ENCODE measurements at regions not wholly inside any gene's neighbourhood (a gene's known extent, or its start where the extent isn't known, plus 50 kb on each side); places are given as distances from the start of the nearest gene placed in this dataset.

DNA sequence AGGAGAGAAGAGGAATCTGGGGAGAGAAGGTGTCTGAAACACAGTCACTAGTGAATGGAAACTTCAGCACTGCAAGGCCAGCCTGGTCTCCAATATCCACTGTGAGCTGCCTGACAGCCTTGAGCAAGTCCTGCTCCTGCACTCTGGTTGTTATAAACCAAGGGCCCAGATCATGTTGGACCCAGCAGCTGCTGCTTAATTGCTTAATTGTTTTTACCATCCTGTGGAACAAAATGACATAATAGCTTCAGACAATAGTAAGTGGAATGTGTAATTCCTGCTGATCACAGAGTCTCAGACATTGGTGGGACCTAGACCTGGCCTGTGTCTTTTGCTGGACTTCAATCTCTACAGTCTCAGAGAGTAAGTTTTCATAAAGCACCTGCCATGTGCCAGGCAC is 833.7 kb downstream of the TFAP2A start:
- Histone ChIP-seq H3K27ac (ENCODE audit: low read depth in 1 of 2, low read length in 1 of 2) (no peak overlapping the region), H3K27me3 (ENCODE audit: control insufficient read depth in 2 of 2, insufficient read depth in 1 of 2, low read length in 1 of 2) (no peaks in the 10 kb centered on the region), H3K9me3 (ENCODE audit: control insufficient read depth in 2 of 2, insufficient read depth in 1 of 2, low read length in 1 of 2) (no peaks in the 10 kb centered on the region), H3K4me3 (ENCODE audit: low read length in 2 of 2) (no peak overlapping the region), H3K4me1 (ENCODE audit: control insufficient read depth in 2 of 2, insufficient read depth in 2 of 2, low read length in 2 of 2) (no peaks in the 10 kb centered on the region), H3K36me3 (ENCODE audit: control insufficient read depth in 2 of 2, insufficient read depth in 2 of 2, low read length in 1 of 2) (no peaks in the 10 kb centered on the region)
- no peak for DNase-seq (ENCODE audit: low read depth in 6 of 9, low spot score in 9 of 9)

DNA sequence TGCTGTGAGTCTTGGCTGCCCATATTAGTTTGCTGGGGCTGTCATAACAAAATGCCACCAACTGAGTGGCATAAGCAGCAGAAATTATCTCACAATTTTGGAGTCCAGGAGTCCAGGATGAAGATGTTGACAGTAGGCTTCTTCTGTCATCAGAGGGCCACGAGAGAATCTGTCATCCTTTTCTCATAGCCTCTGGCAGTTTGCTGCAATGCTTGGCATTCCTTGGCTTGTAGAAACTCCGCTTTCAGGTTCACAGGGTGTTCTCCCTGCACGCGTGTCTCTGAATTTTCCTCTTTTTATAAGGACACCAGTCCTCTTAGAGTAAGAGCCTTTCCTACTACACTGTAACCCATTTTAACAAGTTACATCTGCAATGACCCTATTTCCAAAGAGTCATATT is 838.4 kb downstream of the TFAP2A start:
- H3K36me3 ChIP-seq (ENCODE audit: control insufficient read depth in 2 of 2, insufficient read depth in 2 of 2, low read length in 1 of 2), result no peaks in the 10 kb centered on the region
- no peaks in the 10 kb centered on the region for H3K27me3 ChIP-seq (ENCODE audit: control insufficient read depth in 2 of 2, insufficient read depth in 1 of 2, low read length in 1 of 2)
- H3K9me3 ChIP-seq (ENCODE audit: control insufficient read depth in 2 of 2, insufficient read depth in 1 of 2, low read length in 1 of 2), result no peaks in the 10 kb centered on the region
- no peak overlapping the region for H3K4me3 ChIP-seq (ENCODE audit: low read length in 2 of 2)
- DNase-seq (ENCODE audit: low read depth in 6 of 9, low spot score in 9 of 9), result no peak
- no peaks in the 10 kb centered on the region for H3K4me1 ChIP-seq (ENCODE audit: control insufficient read depth in 2 of 2, insufficient read depth in 2 of 2, low read length in 2 of 2)
- 93% methylated on average over 4 of the region's 4 CpGs for WGBS
- no peak overlapping the region for H3K27ac ChIP-seq (ENCODE audit: low read depth in 1 of 2, low read length in 1 of 2)

DNA sequence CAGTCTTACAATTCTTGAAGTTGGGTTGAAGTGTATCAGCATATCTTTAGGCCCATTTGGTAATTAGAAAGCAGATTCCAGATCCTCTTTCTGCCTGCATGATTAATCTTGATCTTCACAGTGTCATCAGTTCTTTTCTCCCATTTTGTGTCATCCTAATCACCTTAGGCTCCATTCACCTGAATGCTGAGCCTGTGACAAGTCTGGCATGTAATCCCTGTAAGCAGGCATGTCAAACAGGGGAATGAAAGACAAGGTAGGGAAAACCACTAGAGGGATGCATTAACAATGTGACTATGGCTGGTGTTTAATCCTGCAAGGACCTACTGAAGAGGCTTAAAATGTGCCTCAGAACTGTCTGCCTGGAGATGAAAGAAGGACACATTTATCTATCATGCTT is 848.8 kb downstream of the TFAP2A start:
- no peaks in the 10 kb centered on the region for H3K36me3 ChIP-seq (ENCODE audit: control insufficient read depth in 2 of 2, insufficient read depth in 2 of 2, low read length in 1 of 2)
- H3K4me3 ChIP-seq (ENCODE audit: low read length in 2 of 2), result no peak overlapping the region
- no peak overlapping the region for H3K27ac ChIP-seq (ENCODE audit: low read depth in 1 of 2, low read length in 1 of 2)
- H3K4me1 ChIP-seq (ENCODE audit: control insufficient read depth in 2 of 2, insufficient read depth in 2 of 2, low read length in 2 of 2), result no peaks in the 10 kb centered on the region
- no peak for DNase-seq (ENCODE audit: low read depth in 6 of 9, low spot score in 9 of 9)
- no peaks in the 10 kb centered on the region for H3K9me3 ChIP-seq (ENCODE audit: control insufficient read depth in 2 of 2, insufficient read depth in 1 of 2, low read length in 1 of 2)
- H3K27me3 ChIP-seq (ENCODE audit: control insufficient read depth in 2 of 2, insufficient read depth in 1 of 2, low read length in 1 of 2), result no peaks in the 10 kb centered on the region

DNA sequence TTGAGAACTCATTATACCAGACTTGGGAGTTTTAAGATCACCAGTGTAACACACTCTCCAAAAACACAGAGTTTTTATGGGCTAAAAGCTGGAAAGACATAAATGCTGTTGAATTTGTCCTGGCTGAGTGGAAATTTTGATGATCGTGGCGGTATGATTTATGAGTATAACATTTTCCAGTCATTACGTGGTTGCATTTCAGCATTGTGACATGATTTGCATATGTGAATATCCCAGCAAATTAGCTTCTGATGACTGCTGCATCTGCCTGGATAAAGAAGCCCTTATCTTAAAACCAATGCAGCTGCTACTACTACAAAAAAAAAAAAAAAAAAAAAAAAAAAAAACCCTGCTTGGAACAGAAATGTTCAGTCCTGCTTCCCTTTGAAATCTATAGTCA is 850.9 kb downstream of the TFAP2A start:
- Histone ChIP-seq H3K4me1 (ENCODE audit: control insufficient read depth in 2 of 2, insufficient read depth in 2 of 2, low read length in 2 of 2) (no peaks in the 10 kb centered on the region), H3K4me3 (ENCODE audit: low read length in 2 of 2) (no peak overlapping the region), H3K27me3 (ENCODE audit: control insufficient read depth in 2 of 2, insufficient read depth in 1 of 2, low read length in 1 of 2) (no peaks in the 10 kb centered on the region), H3K27ac (ENCODE audit: low read depth in 1 of 2, low read length in 1 of 2) (no peak overlapping the region), H3K9me3 (ENCODE audit: control insufficient read depth in 2 of 2, insufficient read depth in 1 of 2, low read length in 1 of 2) (no peaks in the 10 kb centered on the region), H3K36me3 (ENCODE audit: control insufficient read depth in 2 of 2, insufficient read depth in 2 of 2, low read length in 1 of 2) (no peaks in the 10 kb centered on the region)
- 71% methylated on average over 3 of the region's 3 CpGs for WGBS
- DNase-seq (ENCODE audit: low read depth in 6 of 9, low spot score in 9 of 9), result no peak

DNA sequence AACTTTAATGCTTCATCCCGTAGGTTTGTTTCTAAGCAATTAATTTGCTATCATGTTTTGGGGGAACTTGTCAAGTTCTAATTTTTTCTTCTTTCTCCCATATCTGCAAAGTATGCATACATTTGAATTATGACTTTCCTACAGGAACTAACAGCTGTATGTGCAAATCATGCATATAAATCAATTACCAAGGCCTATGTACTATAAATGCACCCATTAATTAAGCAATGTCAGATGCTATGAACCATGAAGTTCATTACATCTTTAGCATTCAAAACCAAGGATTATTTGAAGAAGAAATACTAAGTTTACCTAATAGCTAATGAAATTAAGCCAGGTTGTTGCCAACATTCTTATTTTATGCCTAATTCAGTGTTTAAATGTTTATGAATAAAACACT is 851.3 kb downstream of the TFAP2A start:
- Histone ChIP-seq H3K4me1 (ENCODE audit: control insufficient read depth in 2 of 2, insufficient read depth in 2 of 2, low read length in 2 of 2) (no peaks in the 10 kb centered on the region), H3K27ac (ENCODE audit: low read depth in 1 of 2, low read length in 1 of 2) (no peak overlapping the region), H3K27me3 (ENCODE audit: control insufficient read depth in 2 of 2, insufficient read depth in 1 of 2, low read length in 1 of 2) (no peaks in the 10 kb centered on the region), H3K36me3 (ENCODE audit: control insufficient read depth in 2 of 2, insufficient read depth in 2 of 2, low read length in 1 of 2) (no peaks in the 10 kb centered on the region), H3K4me3 (ENCODE audit: low read length in 2 of 2) (no peak overlapping the region), H3K9me3 (ENCODE audit: control insufficient read depth in 2 of 2, insufficient read depth in 1 of 2, low read length in 1 of 2) (no peaks in the 10 kb centered on the region)
- no peak for DNase-seq (ENCODE audit: low read depth in 6 of 9, low spot score in 9 of 9)
- WGBS, result 90% methylated on average over 1 of the region's 1 CpG

DNA sequence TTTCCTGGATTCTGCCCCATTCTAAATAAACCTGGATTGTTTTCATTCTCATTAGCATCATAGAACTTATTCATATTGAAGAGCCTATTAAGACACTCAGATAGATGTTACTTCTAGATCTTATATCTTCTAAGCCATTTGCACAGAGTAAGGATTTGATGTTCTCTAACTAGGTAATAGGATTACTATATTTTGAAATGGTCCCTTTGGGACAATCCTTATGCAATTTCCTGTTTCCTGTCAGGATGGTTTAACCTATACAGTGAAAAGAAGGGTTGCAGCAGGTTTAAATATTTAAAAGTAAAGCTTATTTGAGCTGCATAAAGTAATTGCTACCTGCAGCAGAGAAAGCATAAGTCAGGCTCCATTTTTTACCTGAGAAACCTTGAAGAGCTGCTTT is 860.1 kb downstream of the TFAP2A start:
- H3K27me3 ChIP-seq (ENCODE audit: control insufficient read depth in 2 of 2, insufficient read depth in 1 of 2, low read length in 1 of 2), result no peaks in the 10 kb centered on the region
- DNase-seq (ENCODE audit: low read depth in 6 of 9, low spot score in 9 of 9), result no peak

DNA sequence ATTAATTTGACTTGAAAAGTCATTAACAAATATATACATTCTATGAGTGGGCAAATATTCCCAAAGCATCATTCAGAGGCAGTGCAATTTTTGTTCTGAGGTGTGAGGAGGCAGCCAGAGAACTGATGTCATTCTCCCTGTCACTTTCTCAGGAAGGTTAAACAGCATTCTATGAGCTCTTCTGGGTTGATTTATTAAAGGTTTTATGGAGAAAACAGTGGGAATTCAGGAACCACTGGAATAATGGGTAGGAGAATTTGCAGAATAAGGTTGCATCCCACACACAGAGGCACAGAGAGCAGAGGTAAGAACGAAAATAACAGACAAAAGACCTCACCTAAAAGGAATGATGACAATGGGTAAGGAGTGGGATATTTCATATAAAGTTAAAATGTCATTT is 860.6 kb downstream of the TFAP2A start:
- Histone ChIP-seq H3K9me3 (ENCODE audit: control insufficient read depth in 2 of 2, insufficient read depth in 1 of 2, low read length in 1 of 2) (peaks cover 0 to 5% of the 10 kb centered on the region in 2 donors), H3K27me3 (ENCODE audit: control insufficient read depth in 2 of 2, insufficient read depth in 1 of 2, low read length in 1 of 2) (no peaks in the 10 kb centered on the region), H3K4me1 (ENCODE audit: control insufficient read depth in 2 of 2, insufficient read depth in 2 of 2, low read length in 2 of 2) (no peaks in the 10 kb centered on the region), H3K4me3 (ENCODE audit: low read length in 2 of 2) (no peak overlapping the region), H3K36me3 (ENCODE audit: control insufficient read depth in 2 of 2, insufficient read depth in 2 of 2, low read length in 1 of 2) (no peaks in the 10 kb centered on the region), H3K27ac (ENCODE audit: low read depth in 1 of 2, low read length in 1 of 2) (no peak overlapping the region)
- WGBS, result 78% methylated on average over 1 of the region's 1 CpG
- no peak for DNase-seq (ENCODE audit: low read depth in 6 of 9, low spot score in 9 of 9)

More for the DNA sequence above, 860.1 kb downstream of the TFAP2A start:
- Histone ChIP-seq H3K27ac (ENCODE audit: low read depth in 1 of 2, low read length in 1 of 2) (no peak overlapping the region), H3K36me3 (ENCODE audit: control insufficient read depth in 2 of 2, insufficient read depth in 2 of 2, low read length in 1 of 2) (no peaks in the 10 kb centered on the region), H3K9me3 (ENCODE audit: control insufficient read depth in 2 of 2, insufficient read depth in 1 of 2, low read length in 1 of 2) (peaks cover 0 to 5% of the 10 kb centered on the region in 2 donors), H3K4me1 (ENCODE audit: control insufficient read depth in 2 of 2, insufficient read depth in 2 of 2, low read length in 2 of 2) (no peaks in the 10 kb centered on the region), H3K4me3 (ENCODE audit: low read length in 2 of 2) (no peak overlapping the region)

DNA sequence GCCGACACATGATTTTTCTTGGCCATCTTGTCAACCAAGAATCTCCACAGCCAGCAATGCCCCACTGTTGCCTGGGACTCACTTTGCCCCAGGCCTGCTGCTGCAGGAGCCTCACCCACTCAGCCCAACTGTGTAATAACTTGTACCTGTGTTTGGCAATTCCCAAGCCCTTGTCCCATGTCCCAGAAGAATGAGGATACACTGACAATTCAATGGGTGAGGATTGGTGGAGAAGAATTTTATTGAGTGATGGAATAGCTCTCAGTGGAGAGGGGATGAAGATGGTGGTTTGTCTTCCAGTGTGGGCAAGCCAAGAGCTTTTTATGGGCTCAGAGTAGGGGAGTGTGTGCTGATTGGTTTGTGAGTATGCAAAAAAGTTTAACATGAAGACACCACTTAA is 861.9 kb downstream of the TFAP2A start:
- H3K36me3 ChIP-seq (ENCODE audit: control insufficient read depth in 2 of 2, insufficient read depth in 2 of 2, low read length in 1 of 2), result no peaks in the 10 kb centered on the region
- no peaks in the 10 kb centered on the region for H3K27me3 ChIP-seq (ENCODE audit: control insufficient read depth in 2 of 2, insufficient read depth in 1 of 2, low read length in 1 of 2)
- no peak overlapping the region for H3K4me3 ChIP-seq (ENCODE audit: low read length in 2 of 2)
- WGBS, result 48% methylated on average over 1 of the region's 1 CpG
- no peak for DNase-seq (ENCODE audit: low read depth in 6 of 9, low spot score in 9 of 9)
- peaks cover 0 to 5% of the 10 kb centered on the region in 2 donors for H3K9me3 ChIP-seq (ENCODE audit: control insufficient read depth in 2 of 2, insufficient read depth in 1 of 2, low read length in 1 of 2)
- H3K4me1 ChIP-seq (ENCODE audit: control insufficient read depth in 2 of 2, insufficient read depth in 2 of 2, low read length in 2 of 2), result no peaks in the 10 kb centered on the region
- no peak overlapping the region for H3K27ac ChIP-seq (ENCODE audit: low read depth in 1 of 2, low read length in 1 of 2)

DNA sequence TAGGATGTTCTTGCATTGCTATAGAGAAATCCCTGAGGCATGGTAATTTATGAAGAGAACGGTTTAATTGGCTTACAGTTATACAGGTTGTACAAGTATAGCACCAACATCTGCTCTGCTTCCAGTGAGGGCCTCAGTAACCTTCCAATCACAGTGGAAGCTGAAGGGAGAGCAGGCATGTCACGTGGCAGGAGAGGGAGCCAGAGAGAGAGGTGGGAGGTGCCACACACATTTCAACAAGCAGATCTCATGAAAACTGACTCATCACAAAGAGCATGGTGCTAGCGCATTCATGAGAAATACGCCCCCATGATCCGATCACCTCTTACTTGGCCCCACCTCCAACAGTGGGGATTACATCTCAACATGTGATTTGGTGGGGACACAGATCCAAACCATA is 871.2 kb downstream of the TFAP2A start:
- 80% methylated on average over 5 of the region's 5 CpGs for WGBS
- no peaks in the 10 kb centered on the region for H3K27me3 ChIP-seq (ENCODE audit: control insufficient read depth in 2 of 2, insufficient read depth in 1 of 2, low read length in 1 of 2)
- no peaks in the 10 kb centered on the region for H3K4me1 ChIP-seq (ENCODE audit: control insufficient read depth in 2 of 2, insufficient read depth in 2 of 2, low read length in 2 of 2)
- no peaks in the 10 kb centered on the region for H3K9me3 ChIP-seq (ENCODE audit: control insufficient read depth in 2 of 2, insufficient read depth in 1 of 2, low read length in 1 of 2)
- no peak overlapping the region for H3K27ac ChIP-seq (ENCODE audit: low read depth in 1 of 2, low read length in 1 of 2)
- no peak overlapping the region for H3K4me3 ChIP-seq (ENCODE audit: low read length in 2 of 2)
- no peaks in the 10 kb centered on the region for H3K36me3 ChIP-seq (ENCODE audit: control insufficient read depth in 2 of 2, insufficient read depth in 2 of 2, low read length in 1 of 2)
- no peak for DNase-seq (ENCODE audit: low read depth in 6 of 9, low spot score in 9 of 9)

DNA sequence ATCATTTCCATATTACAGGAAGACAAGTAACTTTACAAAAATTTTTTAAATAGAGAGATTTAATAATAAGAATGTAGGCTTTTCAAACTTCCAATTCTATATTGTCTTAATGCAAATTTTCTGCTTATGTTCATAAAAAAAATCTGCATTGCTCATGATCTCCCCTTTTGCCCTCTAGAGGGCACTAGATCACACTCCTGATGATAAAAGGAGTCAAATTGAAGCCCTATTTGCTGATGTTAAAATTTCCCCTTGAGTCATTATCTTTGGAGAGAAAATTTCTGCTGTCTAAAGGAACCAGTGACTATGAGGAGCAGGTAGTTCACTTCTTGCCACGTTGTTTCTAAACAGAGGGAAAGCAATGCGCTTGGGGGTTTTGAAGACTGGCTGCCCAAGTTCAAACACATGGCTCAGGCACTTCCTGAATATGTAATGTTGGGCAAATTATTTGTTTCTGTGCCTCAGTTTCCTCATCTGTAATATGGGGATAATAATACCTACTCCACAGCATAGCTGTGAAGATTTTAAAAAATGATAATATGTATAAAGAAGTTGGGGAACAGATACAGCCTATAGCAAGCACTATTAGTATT is 874.2 kb downstream of the TFAP2A start:
- no peaks in the 10 kb centered on the region for H3K4me1 ChIP-seq (ENCODE audit: control insufficient read depth in 2 of 2, insufficient read depth in 2 of 2, low read length in 2 of 2)
- WGBS, result 58% methylated on average over 2 of the region's 2 CpGs
- peak in 6 of 9 donors; percentile 3 to 31 (median 6) for DNase-seq (ENCODE audit: low read depth in 6 of 9, low spot score in 9 of 9)

More for the DNA sequence above, 874.2 kb downstream of the TFAP2A start:
- H3K27me3 ChIP-seq (ENCODE audit: control insufficient read depth in 2 of 2, insufficient read depth in 1 of 2, low read length in 1 of 2), result no peaks in the 10 kb centered on the region
- H3K36me3 ChIP-seq (ENCODE audit: control insufficient read depth in 2 of 2, insufficient read depth in 2 of 2, low read length in 1 of 2), result no peaks in the 10 kb centered on the region
- no peaks in the 10 kb centered on the region for H3K9me3 ChIP-seq (ENCODE audit: control insufficient read depth in 2 of 2, insufficient read depth in 1 of 2, low read length in 1 of 2)
- no peak overlapping the region for H3K4me3 ChIP-seq (ENCODE audit: low read length in 2 of 2)
- no peak overlapping the region for H3K27ac ChIP-seq (ENCODE audit: low read depth in 1 of 2, low read length in 1 of 2)

Measured in thymus (tissue), 11 donors.